A172 (cell line): ENCODE measurements at regions not wholly inside any gene's neighbourhood (a gene's known extent, or its start where the extent isn't known, plus 50 kb on each side); places are given as distances from the start of the nearest gene placed in this dataset.
"Not testable (repeated sequence)": the region's sequence is repeated elsewhere in the genome, so short reads cannot be mapped to it uniquely, and the experiment has no call there.

Source experiments
- DNase-seq: peaks from one replicate; pipeline ENCODE4 v3.0.0-alpha.2; 2015; ENCODE audit warnings: low spot score

DNA sequence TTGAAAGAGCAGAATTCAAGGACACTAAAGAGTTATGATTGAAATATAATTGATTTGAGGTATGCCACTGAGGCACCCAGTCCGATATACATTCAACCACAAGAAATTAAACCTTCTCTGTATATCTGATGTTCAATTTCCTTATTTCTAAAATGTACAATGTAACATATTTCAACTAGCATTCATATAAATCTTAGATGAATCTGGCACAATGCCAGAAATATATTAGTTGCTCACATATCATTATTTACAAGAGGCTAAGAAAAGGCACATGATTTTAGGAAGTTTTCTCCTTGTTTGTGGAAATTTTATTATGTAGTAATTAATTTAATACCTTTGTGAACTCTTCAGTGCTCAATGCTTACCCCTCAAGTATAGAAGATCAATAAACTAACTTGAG, 532.3 kb downstream of the KCNA4 start:
- DNase-seq, result no peak

DNA sequence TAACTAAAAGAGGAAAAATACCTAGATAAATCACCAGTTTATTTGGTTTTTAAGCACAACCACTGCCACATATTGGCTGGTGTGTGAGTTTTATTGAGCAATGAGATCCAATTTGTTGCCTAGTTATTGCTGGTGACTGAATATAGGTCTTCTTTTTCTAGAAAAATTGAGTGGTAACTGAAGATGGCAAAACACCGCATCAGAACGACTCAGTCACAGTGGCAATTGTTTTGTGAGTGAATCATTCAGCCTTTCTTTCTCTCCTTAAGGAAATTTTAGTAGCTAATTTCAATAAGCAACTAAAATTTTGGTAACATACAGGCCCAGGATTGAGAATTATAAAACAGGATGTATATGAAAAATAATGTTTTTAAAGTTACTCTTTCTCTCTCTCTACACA, 533.0 kb downstream of the KCNA4 start:
- DNase-seq, result no peak

DNA sequence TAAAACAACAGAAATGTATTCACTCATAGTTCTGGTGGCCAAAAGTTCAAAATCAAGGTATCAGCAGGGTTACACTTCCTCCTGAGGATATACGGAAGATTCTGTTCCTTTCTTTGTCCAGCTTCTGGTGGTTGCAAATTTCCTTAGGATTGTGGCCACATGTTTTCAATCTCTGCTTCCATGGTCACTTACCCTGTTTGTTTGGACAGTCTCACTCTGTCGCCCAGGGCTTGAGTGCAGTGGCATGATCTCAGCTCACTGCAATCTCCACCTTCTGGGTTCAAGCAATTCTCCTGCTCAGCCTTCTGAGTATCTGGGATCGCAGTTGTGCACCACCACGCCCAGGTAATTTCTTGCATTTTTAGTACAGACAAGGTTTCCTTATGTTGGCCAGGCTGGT, 534.3 kb downstream of the KCNA4 start:
- DNase-seq, result no peak

DNA sequence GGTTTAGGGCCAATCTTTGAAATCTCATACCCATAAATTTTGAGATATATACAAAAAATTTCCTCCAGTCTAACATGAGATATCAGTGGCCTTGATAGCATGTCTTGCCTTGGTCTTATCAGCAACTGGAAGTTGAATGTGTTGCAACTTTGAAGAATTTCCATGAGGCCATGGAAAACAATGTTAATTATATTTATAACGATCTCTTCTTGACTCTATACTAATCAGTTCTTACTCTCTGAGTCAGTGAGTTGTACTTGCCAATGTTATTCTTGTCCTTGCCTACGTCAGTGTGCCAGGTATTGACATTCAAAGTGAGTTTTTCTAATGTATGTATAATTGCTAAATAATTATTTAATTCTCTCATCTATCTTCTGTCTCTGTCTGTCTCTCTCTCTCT, 535.1 kb downstream of the KCNA4 start:
- no peak for DNase-seq

DNA sequence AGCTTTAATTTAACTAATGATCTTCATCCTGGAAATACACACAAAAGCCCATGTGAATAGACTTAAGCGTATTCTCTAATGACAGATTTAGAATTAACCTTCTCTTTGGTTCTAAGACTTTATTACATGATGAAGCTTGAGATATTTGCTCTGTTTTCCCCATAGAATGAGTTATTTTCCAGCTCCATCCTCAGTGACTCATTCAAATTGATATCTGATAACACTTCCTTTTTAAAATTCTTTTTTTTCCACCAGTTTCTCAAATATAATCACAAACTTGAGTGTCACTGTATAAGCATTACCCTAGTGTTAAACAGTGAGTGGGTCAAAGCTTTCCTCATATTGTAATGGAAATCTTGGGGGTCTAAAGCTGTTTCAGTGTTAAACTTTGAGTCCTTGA, 535.8 kb downstream of the KCNA4 start:
- no peak for DNase-seq

DNA sequence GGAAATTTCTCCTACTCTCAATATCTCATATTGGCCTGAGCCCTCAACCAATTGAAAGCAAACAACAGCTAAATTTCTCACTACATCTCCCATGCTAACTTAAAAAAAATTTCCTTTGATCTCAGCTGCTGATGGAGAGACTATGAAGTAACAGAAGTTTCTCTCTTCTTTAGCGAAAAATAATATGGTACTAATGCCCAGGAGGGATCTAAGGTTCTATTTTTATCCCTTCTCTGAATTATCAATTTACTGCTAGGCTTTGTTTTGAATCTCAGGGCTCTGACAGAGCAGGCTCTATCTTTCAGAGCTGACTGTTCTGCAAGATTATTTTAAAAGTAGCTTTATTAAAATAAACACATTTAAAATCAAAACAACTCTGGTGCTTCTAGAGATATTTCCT, 558.6 kb downstream of the KCNA4 start:
- no peak for DNase-seq

DNA sequence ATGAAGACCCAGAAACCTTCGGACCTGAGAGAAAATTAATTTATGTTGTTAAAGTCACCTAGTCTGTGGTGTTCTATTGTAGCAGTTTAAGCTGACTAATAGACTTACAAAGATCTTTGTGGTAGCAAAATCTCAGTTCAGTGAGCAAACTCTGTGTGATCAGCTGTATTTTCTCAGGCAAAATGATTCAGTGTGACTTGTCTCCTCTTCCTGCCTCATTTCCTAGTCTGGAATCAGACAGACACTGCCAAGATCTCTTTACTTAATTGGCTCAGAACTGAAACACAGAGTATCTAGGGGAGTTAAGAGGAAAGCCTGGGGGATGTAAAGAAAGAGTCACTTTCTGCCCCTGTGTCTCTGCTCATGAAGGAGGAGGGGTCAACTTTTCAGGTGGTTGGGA, 564.7 kb downstream of the KCNA4 start:
- DNase-seq, result peak; percentile 55

DNA sequence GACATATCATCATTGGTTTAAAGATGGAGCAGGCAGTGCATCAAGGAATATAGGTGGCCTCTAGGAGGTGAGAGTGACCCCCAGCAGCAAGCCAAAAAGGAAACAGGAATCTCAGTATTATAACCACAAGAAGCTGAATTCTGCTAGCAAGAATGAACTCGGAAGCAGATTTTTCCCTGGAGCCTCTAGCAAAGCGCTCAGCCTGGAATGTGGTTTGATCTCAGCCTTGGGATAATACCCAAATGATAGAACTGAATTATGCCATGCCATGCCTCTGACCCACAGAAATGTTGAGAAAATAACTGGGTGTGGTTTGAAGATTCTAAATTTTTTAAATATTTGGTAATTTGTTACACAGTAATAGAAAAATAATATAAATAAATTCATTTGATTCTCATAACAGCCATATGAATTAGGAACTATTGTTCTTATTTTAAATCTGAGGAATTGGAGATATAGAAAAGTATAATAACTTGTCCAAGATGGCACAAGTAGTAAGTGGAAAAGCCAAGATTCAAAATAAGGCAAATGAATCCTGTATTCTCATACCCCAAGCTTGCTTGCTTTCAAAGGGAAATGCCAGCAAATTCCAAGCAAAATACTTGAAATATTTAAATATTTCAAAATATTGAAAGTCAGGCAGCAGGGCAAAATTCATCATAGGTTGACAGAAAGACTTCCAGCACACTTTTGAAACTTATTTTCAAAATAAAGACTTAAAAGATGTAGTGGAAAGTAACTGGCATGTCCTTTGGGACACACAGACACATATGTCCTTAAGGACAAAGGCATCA, 567.4 kb downstream of the KCNA4 start:
- DNase-seq, result no peak

DNA sequence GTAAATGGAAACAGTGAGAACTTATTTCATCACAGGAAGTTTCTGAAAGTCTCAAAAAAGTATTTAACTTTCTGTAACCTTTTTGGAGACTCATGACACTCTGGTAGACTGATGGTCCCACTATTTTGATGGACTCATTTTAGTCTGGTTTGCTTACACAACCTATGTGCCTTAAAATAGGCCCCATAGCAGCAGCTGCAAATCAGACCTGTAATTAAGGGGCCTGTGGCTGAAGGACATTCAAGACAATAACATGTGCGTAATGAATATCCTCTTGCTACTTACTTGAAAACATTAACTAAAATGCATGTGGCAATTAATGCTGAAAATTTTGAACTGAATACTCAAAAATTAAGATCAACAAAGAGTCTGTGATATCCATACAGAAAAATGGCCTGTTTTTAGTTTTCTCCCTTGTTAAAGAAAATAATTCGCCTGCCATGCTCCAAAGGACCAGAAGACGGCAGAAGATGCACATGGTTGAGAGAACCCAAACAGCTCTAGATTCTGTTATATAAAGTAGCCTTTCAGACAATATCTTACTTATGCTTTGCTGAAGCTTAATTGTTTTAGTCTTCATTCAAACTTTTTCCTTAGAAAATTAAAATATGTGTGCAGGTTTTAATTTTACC, 568.5 kb downstream of the KCNA4 start:
- DNase-seq, result peak; percentile 28

DNA sequence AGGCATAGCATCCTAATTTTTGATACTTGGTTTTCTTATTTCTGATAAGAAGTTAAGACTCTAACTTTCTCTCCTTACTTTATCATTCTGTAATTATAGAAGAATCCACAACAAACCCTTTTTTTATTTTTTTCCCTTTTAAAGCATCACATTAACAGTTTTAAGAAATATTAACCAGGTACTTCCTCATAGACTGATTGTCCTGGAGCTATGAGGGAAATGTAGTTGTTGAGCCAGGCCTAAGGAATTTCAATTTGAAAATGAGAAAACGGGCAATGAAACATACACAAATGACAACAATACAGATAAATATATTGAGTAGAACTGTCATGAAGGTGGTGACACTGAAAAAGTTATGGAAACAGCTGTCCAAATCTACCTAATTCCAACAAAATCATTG, 569.0 kb downstream of the KCNA4 start:
- no peak for DNase-seq

DNA sequence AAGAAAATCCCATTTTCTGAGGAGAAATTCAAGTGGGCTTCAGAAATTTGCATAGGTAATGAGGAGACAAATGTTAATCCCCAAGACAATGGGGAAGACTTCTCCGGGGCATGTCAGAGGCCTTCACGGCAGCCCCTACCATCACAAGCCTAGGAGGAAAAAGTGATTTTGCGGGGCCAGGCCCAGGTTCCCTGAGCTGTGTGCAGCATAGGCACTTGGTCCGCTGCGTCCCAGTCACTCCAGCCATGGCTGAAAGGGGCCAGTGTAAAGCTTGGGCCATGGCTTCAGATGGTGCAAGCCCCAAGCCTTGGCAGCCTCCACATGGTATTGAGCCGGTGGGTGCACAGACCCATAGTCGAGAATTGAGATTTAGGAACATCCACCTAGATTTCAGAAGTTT, 570.7 kb downstream of the KCNA4 start:
- DNase-seq, result no peak

DNA sequence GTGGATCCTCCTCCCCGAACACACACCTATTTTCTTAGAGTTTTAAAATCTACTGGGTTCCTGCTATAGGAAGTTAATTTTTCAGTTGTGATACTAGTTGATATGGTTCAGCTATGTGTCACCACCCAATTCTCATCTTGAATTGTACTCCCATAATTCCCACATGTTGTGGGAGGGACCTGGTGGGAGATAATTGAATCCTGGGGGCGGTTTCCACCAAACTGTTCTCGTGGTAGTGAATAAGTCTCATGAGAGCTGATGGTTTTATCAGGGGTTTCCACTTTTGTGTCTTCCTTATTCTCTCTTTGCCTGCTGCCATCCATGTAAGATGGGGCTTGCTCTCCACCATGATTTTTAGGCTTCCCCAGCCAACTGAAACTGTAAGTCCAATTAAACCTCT, 571.6 kb downstream of the KCNA4 start:
- not testable (repeated sequence) for DNase-seq

DNA sequence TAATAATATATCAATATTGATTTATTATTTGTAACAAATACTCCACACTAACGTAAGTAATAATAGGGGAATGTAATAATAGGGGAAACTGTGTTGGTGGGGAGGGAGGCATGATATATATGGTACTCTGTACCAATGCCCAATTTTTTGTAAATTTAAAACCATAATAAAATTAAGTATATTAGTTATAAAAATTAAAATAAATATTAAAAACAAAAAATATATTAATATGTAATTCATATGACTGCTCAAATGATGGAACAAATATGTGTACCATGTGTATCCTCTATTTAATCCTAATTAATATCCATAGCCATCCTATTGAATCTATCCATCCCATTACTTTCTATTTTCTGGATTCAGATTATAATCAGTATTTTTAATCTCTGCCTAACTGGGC, 578.0 kb downstream of the KCNA4 start:
- DNase-seq, result no peak

DNA sequence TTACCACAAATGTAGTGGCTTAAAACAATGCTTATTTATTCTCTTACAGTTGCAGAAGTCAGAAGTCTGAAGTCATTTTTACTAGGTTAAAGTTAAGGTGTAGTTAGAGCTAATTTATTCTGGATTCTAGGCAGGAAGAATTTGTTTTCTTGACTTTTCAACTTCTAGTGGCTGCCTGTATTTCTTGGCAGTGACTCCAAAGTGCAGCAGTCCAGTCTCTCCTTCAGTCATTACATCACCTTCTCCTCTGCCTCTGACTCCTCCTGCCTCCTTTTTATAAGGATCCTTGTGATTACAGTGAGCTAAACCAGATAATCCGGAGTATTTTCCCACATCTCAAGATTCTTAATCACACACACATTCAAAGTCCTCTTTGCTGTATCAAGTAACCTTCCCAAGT, 581.4 kb downstream of the KCNA4 start:
- DNase-seq, result no peak

DNA sequence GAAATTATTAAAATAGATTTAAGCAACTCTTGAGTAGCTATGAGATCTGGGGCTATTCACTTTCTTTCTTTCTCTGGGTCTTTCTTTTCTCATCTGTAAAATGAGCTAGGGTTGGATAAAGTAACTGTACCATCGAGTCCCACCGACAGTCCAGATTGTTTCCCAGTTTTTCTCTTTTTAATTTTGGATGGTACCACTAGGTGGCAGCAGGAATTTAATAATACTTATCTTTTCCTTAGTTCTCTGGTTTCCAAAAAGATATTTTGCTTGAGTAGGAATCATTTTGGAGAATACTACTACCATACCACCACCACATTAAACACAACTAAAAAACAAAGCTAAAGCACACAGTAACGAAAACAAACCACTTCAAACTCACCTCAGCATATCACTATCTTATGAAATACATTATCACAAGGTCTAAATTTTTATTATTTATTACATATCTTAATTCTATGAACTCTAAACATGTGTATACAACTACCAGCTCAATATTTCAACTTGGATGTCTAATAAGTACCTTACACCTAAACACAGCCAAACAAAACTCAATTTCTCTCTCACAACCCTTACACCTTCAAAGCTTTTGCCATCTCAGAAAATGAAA, 584.0 kb downstream of the KCNA4 start:
- peak; percentile 43 for DNase-seq

DNA sequence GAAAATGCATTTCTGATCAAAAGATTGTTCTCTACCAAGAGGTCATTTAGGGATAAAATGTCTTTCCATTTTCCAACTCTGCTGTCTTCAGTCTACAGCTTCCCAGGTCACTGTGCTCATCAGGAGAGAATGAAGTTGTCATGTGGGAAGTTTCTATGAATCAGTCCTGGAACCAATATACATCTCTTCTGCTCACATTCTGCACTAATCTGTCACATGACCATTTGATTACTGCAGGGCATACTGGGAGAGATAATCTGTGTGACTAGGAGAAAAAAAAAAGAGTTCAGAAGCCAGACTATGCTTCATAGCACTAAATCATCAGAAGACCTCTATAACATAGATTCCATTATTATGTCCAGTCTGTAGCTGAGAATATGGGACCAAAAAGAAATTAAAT, 611.5 kb downstream of the KCNA4 start:
- DNase-seq, result no peak

DNA sequence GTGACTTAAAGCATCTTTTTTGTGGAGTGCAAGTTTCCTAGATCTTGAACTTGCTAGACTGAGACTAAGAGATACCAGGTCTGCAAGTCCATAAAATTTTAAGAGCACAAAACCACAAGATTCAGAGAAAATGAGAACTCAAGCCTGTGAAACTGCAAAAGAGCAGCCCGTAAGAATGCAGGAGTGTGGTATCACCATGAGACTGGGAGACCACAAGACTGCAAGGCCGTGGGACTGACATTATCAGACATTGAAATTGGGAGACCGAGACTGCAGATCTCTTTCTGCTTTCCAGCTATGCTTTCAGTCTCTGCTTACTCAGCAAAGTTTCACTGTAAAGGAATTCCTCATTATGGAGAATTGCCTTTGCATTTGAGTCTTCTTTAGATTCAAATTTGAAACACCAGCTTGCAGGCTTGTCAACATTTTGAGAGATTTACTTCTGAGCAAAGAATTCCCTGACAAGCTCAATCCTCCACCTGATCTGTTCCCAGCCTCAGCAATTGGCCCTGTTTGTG, 621.2 kb downstream of the KCNA4 start:
- no peak for DNase-seq

DNA sequence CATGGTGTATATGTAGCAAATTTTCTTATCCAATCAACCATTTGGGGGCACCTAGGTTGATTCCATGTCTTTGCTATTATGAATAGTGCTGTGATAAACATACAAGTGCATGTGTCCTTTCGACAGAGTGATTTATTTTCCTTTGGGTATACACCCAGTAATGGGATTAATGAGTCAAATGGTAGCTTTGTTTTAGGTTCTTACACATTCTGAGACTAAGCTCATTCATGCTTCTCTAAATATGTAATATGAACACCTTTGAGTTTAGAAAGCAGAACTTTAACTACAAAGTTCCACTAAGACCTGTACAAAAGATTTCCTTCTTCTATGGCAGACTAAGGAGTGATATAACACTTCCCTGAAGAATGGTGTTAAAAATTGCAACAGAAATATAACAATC, 627.0 kb downstream of the KCNA4 start:
- DNase-seq, result no peak

DNA sequence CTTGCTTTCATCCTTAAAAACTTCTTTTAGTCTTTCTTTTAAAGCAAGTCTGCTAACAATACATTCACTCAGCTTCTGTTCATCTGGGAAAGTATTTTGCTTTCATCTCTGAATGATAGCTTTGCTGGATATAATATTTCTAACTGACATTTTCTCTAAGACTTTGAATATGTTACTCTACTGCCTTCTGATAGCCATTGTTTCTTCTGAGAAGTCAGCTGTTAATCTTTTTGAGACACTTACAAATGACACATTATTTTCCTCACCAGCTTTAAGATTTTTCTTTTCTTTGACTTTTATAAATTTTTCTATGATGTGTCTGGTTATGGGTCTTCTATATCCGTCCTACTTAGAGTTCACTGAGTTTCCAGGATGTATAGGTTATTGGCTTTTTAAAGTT, 643.1 kb downstream of the KCNA4 start:
- no peak for DNase-seq

DNA sequence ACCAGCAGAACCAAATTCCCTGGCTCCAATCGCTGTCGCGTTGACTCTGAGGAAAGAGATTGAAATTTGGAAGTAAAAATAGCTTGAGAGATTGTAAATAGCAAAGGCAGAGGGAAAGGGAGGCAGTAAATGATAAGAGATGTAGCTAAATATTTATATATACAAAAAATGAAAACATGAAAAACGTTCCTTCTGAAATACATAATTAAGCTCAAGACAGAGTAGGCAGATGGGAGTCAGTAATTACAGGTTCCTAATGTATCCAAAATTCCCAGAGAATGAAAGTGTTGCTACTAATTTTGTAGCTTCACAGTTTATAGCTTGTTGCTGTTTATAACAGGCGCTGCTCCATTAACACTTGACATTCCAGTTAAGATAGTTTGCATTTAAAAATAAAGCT, 648.7 kb downstream of the KCNA4 start:
- DNase-seq, result no peak

DNA sequence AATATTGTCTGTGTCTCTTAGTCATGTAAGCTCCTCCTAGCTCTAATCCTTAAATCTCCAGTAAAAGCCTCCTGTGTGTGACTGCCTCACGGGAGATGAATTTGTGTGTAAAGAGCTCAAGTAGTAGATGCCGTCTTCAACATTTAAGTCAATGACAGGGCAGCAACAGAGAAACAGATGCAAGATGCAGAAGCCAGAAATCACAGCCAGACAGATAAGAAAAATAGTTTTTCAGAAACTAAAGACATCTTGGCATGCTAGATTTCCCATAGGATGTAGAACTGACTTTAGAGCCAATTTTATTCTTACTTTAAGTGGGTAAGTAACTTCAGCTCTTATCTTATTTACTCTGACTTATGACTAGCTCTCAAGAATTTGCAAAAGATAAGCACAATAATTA, 652.8 kb downstream of the KCNA4 start:
- DNase-seq, result no peak

DNA sequence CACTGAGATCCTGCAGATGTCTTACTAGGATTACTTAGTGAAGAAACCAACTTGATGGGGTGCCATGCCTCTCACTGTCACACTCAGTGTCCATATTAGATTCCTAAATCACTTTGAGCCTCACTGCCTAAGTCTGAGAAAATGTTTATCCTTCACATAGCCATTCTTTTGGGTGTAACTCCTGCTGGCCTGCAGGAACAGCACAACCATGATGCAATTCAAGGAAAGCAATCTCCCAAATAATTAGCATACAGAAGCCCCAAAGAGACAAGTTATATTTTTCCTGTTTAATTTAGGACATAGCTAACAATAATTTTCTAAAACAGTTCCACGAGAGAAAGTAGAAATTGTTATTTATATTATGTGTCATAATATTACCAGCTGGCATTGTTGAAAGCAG, 655.5 kb downstream of the KCNA4 start:
- DNase-seq, result no peak

DNA sequence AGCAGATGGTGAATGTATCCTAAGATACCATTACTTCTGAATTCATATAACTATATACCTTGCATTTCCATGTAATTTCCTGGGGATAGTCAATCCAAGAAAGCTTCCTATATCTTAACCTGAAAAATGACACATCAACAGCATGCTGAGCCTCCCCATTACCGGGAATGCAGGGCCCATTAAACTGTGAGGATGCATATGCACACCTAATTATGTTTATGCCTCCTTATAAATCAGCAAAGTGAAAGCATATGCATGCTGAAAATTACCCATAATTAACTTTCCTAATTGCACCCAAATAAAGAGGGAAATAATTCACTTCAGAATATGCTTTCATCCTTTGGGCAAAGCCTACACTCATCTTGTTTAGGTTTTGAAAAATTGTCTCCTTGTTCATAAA, 663.0 kb downstream of the KCNA4 start:
- no peak for DNase-seq
